GM18511 (cell line): ENCODE measurements at regions not wholly inside any gene's neighbourhood (a gene's known extent, or its start where the extent isn't known, plus 50 kb on each side); places are given as distances from the start of the nearest gene placed in this dataset.
"Not testable (repeated sequence)": the region's sequence is repeated elsewhere in the genome, so short reads cannot be mapped to it uniquely, and the experiment has no call there.

Source experiments
- ATAC-seq: cut with Tn5 transposase; IDR thresholded peaks from one replicate; pipeline ENCODE4 v1.9.1; 2021; ENCODE audit warnings: mild to moderate bottlenecking, moderate library complexity; ENCODE audit not compliant: unreplicated experiment

DNA sequence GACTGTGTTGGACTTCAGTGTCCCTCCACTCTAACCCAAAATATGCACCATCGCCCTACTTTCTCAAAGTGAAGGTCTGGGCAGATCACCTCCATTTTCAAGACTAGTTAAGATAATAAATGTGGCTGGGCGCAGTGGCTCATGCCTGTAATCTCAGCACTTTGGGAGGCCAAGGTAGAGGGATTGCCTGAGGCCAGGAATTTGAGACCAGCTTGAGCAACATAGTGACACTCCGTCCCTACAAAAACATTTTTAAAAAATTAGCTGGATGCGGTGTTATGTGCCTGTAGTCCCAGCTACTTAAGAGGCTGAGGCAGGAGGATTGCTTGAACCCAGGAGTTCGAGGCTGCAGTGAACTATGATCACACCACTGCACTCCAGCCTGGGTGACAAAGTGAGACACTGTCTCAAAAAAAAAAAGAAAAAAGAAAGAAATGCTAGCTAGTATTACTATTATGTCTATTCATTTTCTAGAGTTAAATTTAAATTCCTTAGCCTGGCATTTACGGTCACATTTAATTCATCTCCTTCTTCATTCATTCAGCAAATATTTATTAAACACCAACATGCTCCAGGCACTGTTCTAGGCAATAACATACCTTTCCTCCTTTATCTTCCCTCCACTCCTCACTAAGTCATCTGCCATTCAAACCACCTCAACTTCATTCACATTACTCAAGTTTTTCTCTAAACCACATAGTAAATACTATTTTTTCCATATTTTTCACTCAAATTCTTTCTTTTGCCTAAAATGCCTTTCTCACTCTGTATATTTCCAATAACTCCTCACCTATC lies 96.1 kb upstream of the XYLT1 start:
- no peak for ATAC-seq

- ATAC-seq = no peak
These were observed 95.3 kb upstream of the XYLT1 start for GRCh38 chr16:17566075-17566474.

DNA sequence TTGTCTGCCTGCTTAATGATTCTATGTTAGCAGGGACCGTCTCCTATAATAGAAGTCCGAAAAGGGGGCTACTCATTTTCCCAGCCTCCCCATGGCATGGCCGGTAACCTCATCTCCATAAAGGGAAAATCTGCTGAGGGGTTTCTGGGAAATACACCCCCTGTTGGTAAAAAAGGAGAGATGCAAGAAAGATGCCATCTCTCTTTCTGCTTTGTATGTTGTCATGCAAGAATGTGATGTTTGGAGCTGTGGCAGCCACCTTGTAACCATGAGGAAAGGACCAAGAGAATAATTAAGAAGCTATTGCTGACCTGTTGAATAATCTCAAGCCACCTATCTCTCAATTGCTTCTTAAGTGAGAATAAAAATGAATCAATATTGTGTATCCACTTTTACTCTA lies 94.8 kb upstream of the XYLT1 start:
- ATAC-seq = no peak

GRCh38 chr16:17564856-17565255 lies 94.1 kb upstream of the XYLT1 start:
- ATAC-seq = no peak

DNA sequence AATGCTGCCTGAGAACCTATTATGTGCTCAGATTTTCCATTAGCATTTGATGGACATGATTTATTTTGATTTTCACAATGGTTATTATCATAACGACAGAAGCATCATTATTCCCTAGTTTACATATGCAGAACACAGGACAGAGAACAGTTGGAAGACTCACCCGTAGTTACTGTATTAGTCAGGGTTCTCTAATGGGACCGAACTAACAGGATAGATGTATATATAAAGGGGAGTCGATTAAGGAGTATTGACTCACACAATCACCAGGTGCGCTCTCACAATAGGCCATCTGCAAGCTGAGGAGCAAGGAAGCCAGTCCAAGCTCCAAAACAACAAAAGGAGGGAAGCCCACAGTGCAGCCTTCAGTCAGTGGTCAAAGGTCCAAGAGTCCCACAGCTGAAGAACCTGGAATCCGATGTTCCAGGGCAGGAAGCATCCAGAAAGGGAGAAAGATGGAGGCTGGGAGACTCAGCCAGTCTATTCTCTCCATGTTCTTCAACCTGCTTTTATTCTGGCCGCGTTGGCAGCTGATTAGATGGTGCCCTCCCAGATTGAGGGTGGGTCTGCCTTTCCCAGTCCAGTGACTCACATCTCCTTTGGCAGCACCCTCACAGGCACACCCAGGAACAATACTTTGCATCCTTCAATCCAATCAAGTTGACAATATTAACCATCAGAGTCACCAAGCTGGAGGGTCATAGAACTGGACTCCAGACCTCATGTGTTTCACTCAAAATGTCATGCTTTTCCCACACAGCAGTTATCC lies 92.7 kb upstream of the XYLT1 start:
- ATAC-seq = no peak

GRCh38 chr16:17561056-17561455 lies 90.3 kb upstream of the XYLT1 start:
- ATAC-seq = no peak

GRCh38 chr16:17560548-17560947 lies 89.8 kb upstream of the XYLT1 start:
- ATAC-seq = no peak

DNA sequence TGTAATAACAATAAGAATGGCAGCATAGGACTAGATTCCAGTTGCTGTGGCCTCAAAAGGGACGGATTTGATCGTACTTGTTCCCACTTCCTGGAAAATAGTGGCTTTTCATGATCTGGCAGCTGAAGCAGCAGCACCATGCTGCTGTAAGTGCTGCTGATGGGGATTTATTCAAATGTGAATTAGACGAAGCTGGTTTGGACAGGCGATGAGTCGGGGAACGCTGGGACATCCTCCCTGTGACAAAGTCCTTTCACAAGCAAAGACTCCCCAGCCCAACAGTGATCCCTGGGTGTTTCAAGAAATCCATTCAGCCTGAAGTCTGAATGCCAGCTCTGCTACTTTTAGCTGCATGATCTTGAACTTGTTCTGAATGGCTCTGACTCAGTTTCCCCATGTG lies 88.6 kb upstream of the XYLT1 start:
- ATAC-seq = no peak

GRCh38 chr16:17557949-17558348 lies 87.2 kb upstream of the XYLT1 start:
- no peak for ATAC-seq

DNA sequence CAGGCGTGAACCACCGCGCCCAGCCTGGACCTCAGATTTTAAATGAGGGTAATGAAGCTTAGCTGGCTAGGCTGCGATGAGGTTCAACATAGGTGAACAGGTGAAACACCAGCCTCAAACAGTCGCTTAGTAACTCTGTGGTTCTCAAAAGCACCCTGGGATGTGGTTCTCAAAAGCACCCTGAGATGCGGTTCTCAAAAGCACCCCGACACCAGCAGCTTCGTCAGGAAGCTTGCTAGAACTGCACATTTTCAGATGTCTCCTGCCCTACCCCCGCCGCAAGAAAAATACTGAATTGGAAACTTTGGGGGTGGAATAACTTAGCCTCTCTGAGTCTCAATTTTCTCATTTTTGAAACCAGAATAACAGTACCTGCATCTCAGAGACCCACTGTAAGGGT lies 86.7 kb upstream of the XYLT1 start:
- no peak for ATAC-seq

- ATAC-seq = no peak
These were observed 85.7 kb upstream of the XYLT1 start for GRCh38 chr16:17556276-17557052.

GRCh38 chr16:17555176-17555575 lies 84.4 kb upstream of the XYLT1 start:
- ATAC-seq = no peak

- ATAC-seq = no peak
These were observed 81.6 kb upstream of the XYLT1 start for GRCh38 chr16:17552351-17552750.

DNA sequence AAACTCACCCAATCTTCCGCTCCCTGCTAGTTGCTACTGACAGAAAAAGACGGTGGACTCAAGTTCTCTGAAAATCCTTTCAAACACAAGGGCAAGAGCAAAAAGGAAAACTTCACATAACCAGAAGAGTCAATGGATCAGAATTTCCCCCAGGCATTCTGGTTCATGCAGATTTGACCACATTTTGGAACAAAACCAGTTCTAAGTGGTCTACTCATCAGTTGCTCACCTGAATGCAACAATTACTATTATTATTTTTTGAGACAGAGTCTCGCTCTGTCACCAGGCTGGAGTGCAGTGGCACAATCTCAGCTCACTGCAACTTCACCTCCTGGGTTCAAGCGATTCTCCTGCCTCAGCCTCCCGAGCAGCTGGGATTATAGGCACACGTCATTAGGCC lies 80.9 kb upstream of the XYLT1 start:
- ATAC-seq = not testable (repeated sequence)

DNA sequence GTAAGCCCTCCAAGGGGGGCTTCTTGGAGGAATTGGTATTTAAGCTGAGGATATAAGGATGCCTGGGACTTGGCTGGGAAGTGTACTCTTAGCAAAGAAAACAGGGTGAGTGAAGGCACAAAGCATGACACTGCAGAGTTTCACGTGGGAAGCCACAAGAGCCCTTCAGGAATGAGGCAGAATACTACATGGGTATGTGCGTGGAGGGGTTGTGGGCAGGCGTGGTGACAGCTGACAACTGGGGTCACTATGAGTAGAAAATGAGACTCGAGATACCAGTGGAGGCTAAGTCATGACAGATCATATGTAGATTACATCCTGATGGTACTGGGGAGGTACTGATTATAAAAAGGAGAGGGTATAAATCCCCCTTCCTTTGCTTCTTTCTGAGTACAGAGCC lies 78.1 kb upstream of the XYLT1 start:
- ATAC-seq = no peak

DNA sequence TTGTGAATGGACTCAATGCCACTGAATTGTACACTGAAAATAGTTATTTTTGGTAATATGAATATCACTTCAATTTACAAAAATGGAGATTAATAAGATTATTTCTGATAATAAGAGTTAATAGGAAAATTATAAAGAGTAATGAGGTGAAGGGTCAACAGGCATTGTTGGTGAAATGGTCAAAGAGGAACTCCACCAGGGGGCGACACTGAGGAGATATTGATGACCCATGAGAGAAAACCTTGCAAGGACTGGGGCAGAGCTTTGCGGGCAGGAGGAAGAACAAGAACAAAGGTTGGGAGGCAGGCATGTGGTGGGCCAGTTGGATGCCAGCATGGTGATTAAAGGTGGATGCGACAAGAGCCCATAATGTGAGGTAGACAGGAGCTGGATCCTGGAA lies 74.0 kb upstream of the XYLT1 start:
- ATAC-seq = no peak

- no peak for ATAC-seq
These were observed 73.5 kb upstream of the XYLT1 start for GRCh38 chr16:17544304-17544703.

DNA sequence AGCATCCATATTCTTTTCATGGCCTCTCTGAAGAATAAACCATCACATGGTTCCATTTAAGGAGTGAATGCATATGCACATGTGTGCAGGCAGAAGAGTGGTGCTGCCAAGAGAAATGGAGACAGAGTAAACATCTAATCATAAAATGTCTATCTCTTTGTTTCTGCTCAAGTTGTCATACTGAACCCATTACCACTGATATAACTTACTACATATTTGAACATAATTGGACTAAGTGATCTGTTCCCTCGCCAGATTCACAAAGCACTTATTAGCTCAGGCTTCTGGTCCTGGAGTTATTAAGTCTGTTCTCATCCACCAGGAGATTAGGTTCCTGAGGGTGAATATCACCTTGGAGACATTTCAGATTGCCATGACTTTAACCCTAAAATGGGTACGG lies 72.3 kb upstream of the XYLT1 start:
- ATAC-seq = no peak

- ATAC-seq = no peak
These were observed 70.6 kb upstream of the XYLT1 start for GRCh38 chr16:17541324-17541723.

DNA sequence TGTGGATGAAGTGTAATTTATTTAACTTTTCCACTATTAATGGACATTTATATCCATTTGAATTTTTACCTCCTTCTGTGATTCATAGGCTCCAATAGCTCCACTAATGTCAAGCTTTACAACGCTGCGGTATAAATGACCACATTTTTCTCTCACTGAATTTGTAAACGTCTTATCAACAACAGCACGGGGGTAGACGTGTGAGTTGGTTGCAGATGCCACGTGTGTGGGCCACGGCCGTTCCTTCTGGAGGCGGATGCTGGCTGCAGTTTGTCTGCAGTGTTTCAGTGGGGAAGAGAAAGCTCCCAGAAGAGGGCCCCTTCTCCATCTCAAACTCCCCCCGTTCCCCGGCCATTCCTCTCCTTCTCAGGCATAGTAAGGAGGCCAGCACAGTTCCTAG lies 68.2 kb upstream of the XYLT1 start:
- ATAC-seq = no peak

DNA sequence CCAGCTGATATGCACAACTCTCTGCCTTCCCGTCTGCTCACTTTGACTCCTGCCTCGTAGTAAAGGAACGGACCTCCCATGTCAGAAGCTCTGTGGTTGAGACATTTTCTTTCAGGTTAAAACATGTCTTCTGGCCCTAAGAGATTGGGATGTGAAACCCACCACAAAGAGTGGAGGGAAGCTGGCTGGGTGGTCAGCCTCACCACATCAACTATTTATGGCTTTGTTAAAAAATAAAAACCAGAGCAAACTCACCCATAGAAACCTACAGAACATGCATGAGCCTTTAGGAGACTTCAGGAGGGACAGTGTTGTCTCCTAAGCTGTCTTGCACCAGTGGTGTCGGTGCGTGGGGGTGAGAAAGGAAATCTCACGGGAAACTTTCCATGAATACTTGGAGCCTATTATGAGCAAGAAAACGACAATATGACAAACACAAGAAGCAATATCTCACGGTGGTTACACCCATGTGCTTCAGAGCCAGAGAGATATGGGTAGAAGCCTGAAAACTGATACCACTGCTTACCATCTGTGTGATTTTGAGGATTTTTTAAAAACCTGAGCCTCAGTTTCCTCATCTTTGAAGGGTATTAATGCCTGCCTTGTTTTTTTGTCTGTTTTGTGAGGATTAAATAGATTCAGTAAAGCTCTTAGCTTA lies 61.7 kb upstream of the XYLT1 start:
- no peak for ATAC-seq
